ENCODE measurements at regions not wholly inside any gene's neighbourhood (a gene's known extent, or its start where the extent isn't known, plus 50 kb on each side); places are given as distances from the start of the nearest gene placed in this dataset.

DNA sequence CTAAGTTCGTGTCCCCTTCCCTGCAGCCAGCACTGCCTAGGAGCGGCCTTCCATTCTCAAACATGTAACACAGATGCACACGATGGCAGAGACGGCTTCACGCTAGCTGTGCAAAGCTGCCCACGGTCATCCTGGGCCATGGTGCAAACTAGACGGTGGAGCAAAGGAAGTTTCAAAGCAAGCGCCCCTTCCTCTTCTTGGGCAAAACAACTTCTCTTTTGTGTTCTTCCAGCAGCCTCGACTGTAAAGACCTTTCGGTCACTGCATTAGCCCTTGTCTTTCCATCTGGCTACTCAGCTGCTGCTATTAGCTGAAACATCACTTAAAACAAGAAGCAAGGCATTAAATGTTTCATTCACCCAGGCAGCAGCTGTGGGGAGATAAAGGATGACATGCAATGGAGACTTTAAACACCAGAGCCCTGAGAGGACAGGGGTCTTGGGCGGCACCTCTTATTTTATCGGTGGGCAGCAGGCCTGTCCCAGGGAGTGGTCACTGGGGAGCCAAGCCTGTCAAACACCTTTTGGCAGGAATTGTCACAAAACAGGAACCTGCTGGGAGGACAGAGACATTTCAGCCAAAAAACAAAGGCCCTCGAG is 214.8 kb downstream of the KLF6 start:
- Histone ChIP-seq H3K4me2 (replicated peaks; ENCODE audit: low read depth, low read length, poor library complexity, severe bottlenecking) (no peak overlapping the region), H3K27me3 (replicated peaks in 1 of 4; ENCODE audit: control extremely low read depth in 1 of 4, control insufficient read depth in 3 of 4, insufficient read depth in 4 of 4, low read length in 3 of 4) (no peaks in the 10 kb centered on the region), H4K20me1 (ENCODE audit: control insufficient read depth, insufficient read depth, low read length, poor library complexity, severe bottlenecking) (no peaks in the 10 kb centered on the region), H3K27ac (ENCODE audit: low read length in 2 of 2) (no peak overlapping the region), H2AFZ (ENCODE audit: insufficient read depth, low read depth, low read length, poor library complexity, severe bottlenecking) (no peak overlapping the region), H3K9ac (ENCODE audit: low read length) (no peak overlapping the region), H3K79me2 (ENCODE audit: control insufficient read depth, insufficient read depth, low read length) (no peaks in the 10 kb centered on the region), H3K36me3 (replicated peaks in 1 of 2; ENCODE audit: control extremely low read depth in 1 of 2, control insufficient read depth in 1 of 2, extremely low read depth in 1 of 2, insufficient read depth in 2 of 2, low read length in 1 of 2) (no peaks in the 10 kb centered on the region), H3K4me1 (ENCODE audit: control insufficient read depth in 2 of 2, insufficient read depth in 2 of 2, low read length in 2 of 2) (no peaks in the 10 kb centered on the region), H3K9me3 (ENCODE audit: control extremely low read depth in 1 of 3, control insufficient read depth in 2 of 3, insufficient read depth in 1 of 3, low read length in 2 of 3) (peaks cover 0 to 5% (median 3%) of the 10 kb centered on the region in 3 donors), H3K4me3 (ENCODE audit: control extremely low read depth in 1 of 5, extremely low read depth in 1 of 5, insufficient read depth in 1 of 5, low read depth in 2 of 5, low read length in 4 of 5) (no peak overlapping the region)
- ChIA-PET POLR2A (interaction anchor here (0.6 to 0.8 kb wide), 2 partner anchors 213 to 1436 kb away, joined by 3 to 5 read pairs; no protein-coding TSS in a partner anchor), CTCF (no interaction called here)
- no peak for DNase-seq
- no peak overlapping the region for H3K4me3 Mint-ChIP-seq
- TF ChIP-seq, protein P1, sequence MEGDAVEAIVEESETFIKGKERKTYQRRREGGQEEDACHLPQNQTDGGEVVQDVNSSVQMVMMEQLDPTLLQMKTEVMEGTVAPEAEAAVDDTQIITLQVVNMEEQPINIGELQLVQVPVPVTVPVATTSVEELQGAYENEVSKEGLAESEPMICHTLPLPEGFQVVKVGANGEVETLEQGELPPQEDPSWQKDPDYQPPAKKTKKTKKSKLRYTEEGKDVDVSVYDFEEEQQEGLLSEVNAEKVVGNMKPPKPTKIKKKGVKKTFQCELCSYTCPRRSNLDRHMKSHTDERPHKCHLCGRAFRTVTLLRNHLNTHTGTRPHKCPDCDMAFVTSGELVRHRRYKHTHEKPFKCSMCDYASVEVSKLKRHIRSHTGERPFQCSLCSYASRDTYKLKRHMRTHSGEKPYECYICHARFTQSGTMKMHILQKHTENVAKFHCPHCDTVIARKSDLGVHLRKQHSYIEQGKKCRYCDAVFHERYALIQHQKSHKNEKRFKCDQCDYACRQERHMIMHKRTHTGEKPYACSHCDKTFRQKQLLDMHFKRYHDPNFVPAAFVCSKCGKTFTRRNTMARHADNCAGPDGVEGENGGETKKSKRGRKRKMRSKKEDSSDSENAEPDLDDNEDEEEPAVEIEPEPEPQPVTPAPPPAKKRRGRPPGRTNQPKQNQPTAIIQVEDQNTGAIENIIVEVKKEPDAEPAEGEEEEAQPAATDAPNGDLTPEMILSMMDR (IDR thresholded peaks at IDR 0.05) = no peak
- no peak for TF ChIP-seq EZH2 (IDR thresholded peaks at IDR 0.05; ENCODE audit: borderline replicate concordance, insufficient read depth, low read depth, low read length, poor library complexity, severe bottlenecking)
- intact Hi-C loops (cut with micrococcal nuclease) = no loop called here
- no peaks in the 10 kb centered on the region for H3K4me1 Mint-ChIP-seq
- ATAC-seq (ENCODE audit: low read depth) = no peak
- 71% methylated on average over 13 of the region's 13 CpGs for whole genome bisulfite sequencing (ENCODE audit: insufficient coverage)
- H3K27ac Mint-ChIP-seq = no peak overlapping the region
- no peaks in the 10 kb centered on the region for H3K9me3 Mint-ChIP-seq (ENCODE audit: insufficient read depth)
- H3K27me3 Mint-ChIP-seq = no peaks in the 10 kb centered on the region

DNA sequence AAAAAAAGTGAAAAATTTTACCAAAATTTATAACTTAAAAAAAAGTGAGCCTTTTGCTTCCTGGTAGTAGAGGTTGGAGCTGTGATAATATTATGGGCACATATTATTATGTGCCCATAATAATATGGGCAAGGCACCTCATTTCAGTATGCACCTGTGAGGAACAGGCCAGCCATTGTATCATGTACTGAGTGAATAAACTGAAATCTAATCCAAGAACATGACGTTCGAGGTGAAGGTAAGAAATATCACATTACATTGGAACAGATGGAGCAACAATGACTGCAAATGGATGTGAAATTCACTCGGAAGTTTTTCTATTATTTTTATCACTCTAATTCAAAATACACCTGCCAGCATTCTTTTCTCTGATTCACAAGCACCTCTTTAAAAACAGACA is 216.0 kb downstream of the KLF6 start:
- H4K20me1 ChIP-seq (ENCODE audit: control insufficient read depth, insufficient read depth, low read length, poor library complexity, severe bottlenecking) = no peaks in the 10 kb centered on the region
- no CpG with 5 or more reads among the region's 3 CpGs for WGBS (ENCODE audit: insufficient coverage)
- Mint-ChIP-seq H3K4me3 (no peak overlapping the region), H3K27ac (no peak overlapping the region), H3K9me3 (ENCODE audit: insufficient read depth) (no peaks in the 10 kb centered on the region), H3K27me3 (no peaks in the 10 kb centered on the region), H3K4me1 (no peaks in the 10 kb centered on the region)
- H2AFZ ChIP-seq (ENCODE audit: insufficient read depth, low read depth, low read length, poor library complexity, severe bottlenecking) = no peak overlapping the region
- H3K27ac ChIP-seq (ENCODE audit: low read length in 2 of 2) = no peak overlapping the region
- ChIA-PET CTCF (interaction anchor here (0.6 kb wide), 1 partner anchor 172 kb away, joined by 5 read pairs; no protein-coding TSS in a partner anchor), POLR2A (no interaction called here)
- ATAC-seq (ENCODE audit: low read depth) (no peak), DNase-seq (no peak)
- intact Hi-C loops (cut with micrococcal nuclease) = no loop called here
- H3K36me3 ChIP-seq (replicated peaks in 1 of 2; ENCODE audit: control extremely low read depth in 1 of 2, control insufficient read depth in 1 of 2, extremely low read depth in 1 of 2, insufficient read depth in 2 of 2, low read length in 1 of 2) = no peaks in the 10 kb centered on the region
- no peaks in the 10 kb centered on the region for H3K4me1 ChIP-seq (ENCODE audit: control insufficient read depth in 2 of 2, insufficient read depth in 2 of 2, low read length in 2 of 2)
- H3K4me2 ChIP-seq (replicated peaks; ENCODE audit: low read depth, low read length, poor library complexity, severe bottlenecking) = no peak overlapping the region
- peaks cover 0 to 5% (median 3%) of the 10 kb centered on the region in 3 donors for H3K9me3 ChIP-seq (ENCODE audit: control extremely low read depth in 1 of 3, control insufficient read depth in 2 of 3, insufficient read depth in 1 of 3, low read length in 2 of 3)
- TF ChIP-seq, protein P1 (IDR thresholded peaks at IDR 0.05) = no peak
- TF ChIP-seq EZH2 (IDR thresholded peaks at IDR 0.05; ENCODE audit: borderline replicate concordance, insufficient read depth, low read depth, low read length, poor library complexity, severe bottlenecking) = no peak
- no peak overlapping the region for H3K9ac ChIP-seq (ENCODE audit: low read length)
- H3K4me3 ChIP-seq (ENCODE audit: control extremely low read depth in 1 of 5, extremely low read depth in 1 of 5, insufficient read depth in 1 of 5, low read depth in 2 of 5, low read length in 4 of 5) = no peak overlapping the region
- H3K79me2 ChIP-seq (ENCODE audit: control insufficient read depth, insufficient read depth, low read length) = no peaks in the 10 kb centered on the region
- no peaks in the 10 kb centered on the region for H3K27me3 ChIP-seq (replicated peaks in 1 of 4; ENCODE audit: control extremely low read depth in 1 of 4, control insufficient read depth in 3 of 4, insufficient read depth in 4 of 4, low read length in 3 of 4)

Measured in B cell (primary cell).